ENCODE measurements at regions not wholly inside any gene's neighbourhood (a gene's known extent, or its start where the extent isn't known, plus 50 kb on each side); places are given as distances from the start of the nearest gene placed in this dataset.

DNA sequence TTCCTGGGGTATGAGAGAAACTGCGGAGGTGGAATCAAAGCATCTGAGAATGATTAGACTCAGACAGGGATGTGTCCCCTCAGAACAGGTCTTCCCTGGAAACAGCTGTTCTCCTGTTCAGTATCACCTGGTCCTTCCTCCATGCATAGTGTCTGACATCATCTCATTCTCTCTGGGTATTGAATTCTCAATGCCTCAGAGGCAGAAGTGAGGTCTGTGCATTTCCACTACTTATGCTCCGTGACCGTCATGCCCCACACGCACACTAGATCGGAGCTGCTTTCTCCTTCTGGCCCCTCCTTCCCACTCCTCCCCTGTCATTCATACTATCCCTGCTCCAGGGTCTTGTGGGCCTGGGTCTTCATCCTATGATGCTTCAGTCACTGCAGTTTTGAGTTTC, 61.4 kb upstream of the DAB2IP start:
- H3K14ac ChIP-seq (ENCODE audit: insufficient read depth, low read length) = no peak overlapping the region
- H2BK120ac ChIP-seq (ENCODE audit: low read depth, low read length, poor library complexity, severe bottlenecking) = no peak overlapping the region
- H4K91ac ChIP-seq (ENCODE audit: insufficient read length, low read depth, low read length) = no peak overlapping the region
- no peaks in the 10 kb centered on the region; the same call in 1 of the 2 replicates for H3K4me1 ChIP-seq (ENCODE audit: insufficient read depth, low read length)
- Mint-ChIP-seq H3K9me3 (no peaks in the 10 kb centered on the region; a peak in 1 of 5 replicates), H3K27me3 (ENCODE audit: low read depth) (peaks cover 56% of the 10 kb centered on the region), H3K36me3 (ENCODE audit: insufficient read depth in 1 of 3, low read depth in 3 of 3) (no peaks in the 10 kb centered on the region), H3K4me3 (no peak overlapping the region), H3K4me1 (peaks cover 3 to 6% of the 10 kb centered on the region in 2 experiments; a peak in 3 of 4 replicates), H3K27ac (no peak overlapping the region)
- H3K79me1 ChIP-seq (ENCODE audit: insufficient read depth, low read depth, low read length, poor library complexity, severe bottlenecking) = no peaks in the 10 kb centered on the region
- H2AFZ ChIP-seq (ENCODE audit: low read length) = no peak overlapping the region
- DNase-seq = no peak
- H2BK20ac ChIP-seq (ENCODE audit: low read depth, low read length, poor library complexity, severe bottlenecking) = no peak overlapping the region
- H3K27ac ChIP-seq (ENCODE audit: insufficient read length, low read depth, low read length) = no peak overlapping the region
- no peak overlapping the region for H3K56ac ChIP-seq (ENCODE audit: insufficient read length, low read depth, low read length)
- H2BK12ac ChIP-seq (ENCODE audit: insufficient read length, low read depth, low read length) = no peak overlapping the region
- TF ChIP-seq, protein P1, sequence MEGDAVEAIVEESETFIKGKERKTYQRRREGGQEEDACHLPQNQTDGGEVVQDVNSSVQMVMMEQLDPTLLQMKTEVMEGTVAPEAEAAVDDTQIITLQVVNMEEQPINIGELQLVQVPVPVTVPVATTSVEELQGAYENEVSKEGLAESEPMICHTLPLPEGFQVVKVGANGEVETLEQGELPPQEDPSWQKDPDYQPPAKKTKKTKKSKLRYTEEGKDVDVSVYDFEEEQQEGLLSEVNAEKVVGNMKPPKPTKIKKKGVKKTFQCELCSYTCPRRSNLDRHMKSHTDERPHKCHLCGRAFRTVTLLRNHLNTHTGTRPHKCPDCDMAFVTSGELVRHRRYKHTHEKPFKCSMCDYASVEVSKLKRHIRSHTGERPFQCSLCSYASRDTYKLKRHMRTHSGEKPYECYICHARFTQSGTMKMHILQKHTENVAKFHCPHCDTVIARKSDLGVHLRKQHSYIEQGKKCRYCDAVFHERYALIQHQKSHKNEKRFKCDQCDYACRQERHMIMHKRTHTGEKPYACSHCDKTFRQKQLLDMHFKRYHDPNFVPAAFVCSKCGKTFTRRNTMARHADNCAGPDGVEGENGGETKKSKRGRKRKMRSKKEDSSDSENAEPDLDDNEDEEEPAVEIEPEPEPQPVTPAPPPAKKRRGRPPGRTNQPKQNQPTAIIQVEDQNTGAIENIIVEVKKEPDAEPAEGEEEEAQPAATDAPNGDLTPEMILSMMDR (conservative IDR thresholded peaks at IDR 0.05) = no peak
- no peak overlapping the region for H4K5ac ChIP-seq (ENCODE audit: insufficient read length, low read depth, low read length)
- H2BK15ac ChIP-seq (ENCODE audit: low read depth, low read length) = no peak overlapping the region
- H3K79me2 ChIP-seq (ENCODE audit: insufficient read depth, low read length) = no peaks in the 10 kb centered on the region
- no peak overlapping the region for H3K23ac ChIP-seq (ENCODE audit: insufficient read length, low read depth, low read length)
- H2AK5ac ChIP-seq (ENCODE audit: insufficient read length, low read length) = no peak overlapping the region
- no peak overlapping the region for H3T11ph ChIP-seq (ENCODE audit: low read length)
- no peak overlapping the region for H3K9ac ChIP-seq (ENCODE audit: extremely low read depth, insufficient read length, low read length)
- H2BK5ac ChIP-seq (ENCODE audit: insufficient read length, low read length) = no peak overlapping the region
- WGBS (ENCODE audit: extremely low coverage, insufficient read length, low lambda C conversion rate) = no CpG with 5 or more reads among the region's 5 CpGs
- no peaks in the 10 kb centered on the region for H3K27me3 ChIP-seq (ENCODE audit: insufficient read depth, low read length)
- no peak overlapping the region for H4K8ac ChIP-seq (replicated peaks; ENCODE audit: insufficient read length, low read depth, low read length)
- H3K4me2 ChIP-seq (ENCODE audit: insufficient read depth, insufficient read length, low read length) = no peak overlapping the region
- H3K18ac ChIP-seq (ENCODE audit: insufficient read length, low read depth, low read length) = no peak overlapping the region
- H3K23me2 ChIP-seq (ENCODE audit: insufficient read length, low read depth, low read length, poor library complexity, severe bottlenecking) = no peaks in the 10 kb centered on the region
- no peaks in the 10 kb centered on the region for H4K20me1 ChIP-seq (ENCODE audit: control insufficient read depth, insufficient read depth, insufficient read length)
- H3K4ac ChIP-seq (ENCODE audit: low read depth, low read length) = no peak overlapping the region
- H3K9me3 ChIP-seq (ENCODE audit: control insufficient read depth, low read depth, low read length) = no peaks in the 10 kb centered on the region
